HCT116 (cell line): ENCODE measurements at regions not wholly inside any gene's neighbourhood (a gene's known extent, or its start where the extent isn't known, plus 50 kb on each side); places are given as distances from the start of the nearest gene placed in this dataset.

Experiments used
- ATF3 ChIP-seq: IDR thresholded peaks from 2 replicates; pipeline ENCODE4 v1.6.1; 2012
- CTCF ChIP-seq, 3 experiments: fragments of 200-600 bp in 1 of 3; sonication (generic) in 1 of 3; IDR thresholded peaks in 2 of 3; conservative IDR thresholded peaks in 1 of 3; 2 replicates each; pipeline ENCODE4 v1.5.1; 2012 to 2017; ENCODE audit warnings: low read depth in 2 of 3, low read length in 2 of 3, antibody characterized with exemption in 1 of 3, borderline replicate concordance in 1 of 3, control low read depth in 1 of 3, mild to moderate bottlenecking in 1 of 3, mixed read lengths in 1 of 3, mixed run types in 1 of 3, moderate library complexity in 1 of 3; ENCODE audit not compliant: insufficient read depth in 1 of 3
- EZH2 ChIP-seq: fragments of 200-600 bp; sonication (generic); IDR thresholded peaks from 2 replicates; pipeline ENCODE4 v1.6.1; 2017; ENCODE audit warnings: antibody characterized with exemption, mixed run types
- POLR2A ChIP-seq: IDR thresholded peaks from 2 replicates; pipeline ENCODE4 v1.7.0; 2011; ENCODE audit warnings: borderline replicate concordance; ENCODE audit not compliant: insufficient read depth, insufficient read length; ENCODE audit errors: extremely low read depth
- POLR2AphosphoS5 ChIP-seq: IDR thresholded peaks from 2 replicates; pipeline ENCODE4 v1.6.1; 2011; ENCODE audit warnings: mild to moderate bottlenecking, low read depth, low read length, moderate library complexity
- SIN3A ChIP-seq: IDR thresholded peaks from 2 replicates; pipeline ENCODE4 v1.6.1; 2012; ENCODE audit warnings: low read depth

GRCh38 chr13:47146136-47146535, 249.3 kb upstream of the HTR2A start:
- TF ChIP-seq POLR2A (no peak), CTCF (IDR thresholded peaks at IDR 0.05 in 2 of 3, conservative IDR thresholded peaks at IDR 0.05 in 1 of 3; ENCODE audit: borderline replicate concordance in 1 of 3, insufficient read depth in 1 of 3, low read depth in 2 of 3, low read length in 2 of 3) (no peak), ATF3 (no peak), SIN3A (no peak), EZH2 (no peak), POLR2AphosphoS5 (no peak)
